Panc1 (cell line): ENCODE measurements at regions not wholly inside any gene's neighbourhood (a gene's known extent, or its start where the extent isn't known, plus 50 kb on each side); places are given as distances from the start of the nearest gene placed in this dataset.

Experiments
- ATAC-seq: fragments of 200-7000 bp; cut with Tn5 transposase; 2 replicates; pipeline ENCODE4 v1.9.1; 2020; ENCODE audit warnings: mild to moderate bottlenecking, moderate library complexity
- BruUV-seq: library from RNA; stranded (reverse); fragments of 400-500 nt; replicated peaks from 2 replicates; lab custom pipeline; 2021; lab: Mats Ljungman, UMichigan
- CTCF ChIA-PET: fragments of 300-600 bp; sonication (Branson Sonifier 250); formaldehyde crosslinking; loops from one replicate; lab custom pipeline; 2022; ENCODE audit warnings: antibody characterized with exemption; lab: Charles Lee
- POLR2A ChIA-PET: fragments of 300-600 bp; sonication (Branson Sonifier 250); formaldehyde crosslinking; loops from one replicate; lab custom pipeline; 2022; ENCODE audit warnings: antibody characterized with exemption; lab: Charles Lee
- DNase-seq: peaks from one replicate; pipeline ENCODE4 v3.0.0-alpha.2; 2010; ENCODE audit warnings: low read depth, low spot score
- H3K27ac ChIP-seq: 2 replicates; pipeline ENCODE4 v1.5.1; 2011; ENCODE audit warnings: mild to moderate bottlenecking, low read length, inconsistent platforms
- H3K27me3 ChIP-seq: fragments of 200-500 bp; sonication (Bioruptor generic); 2 replicates; pipeline ENCODE4 v1.6.0; 2014; ENCODE audit warnings: low read length, inconsistent platforms; ENCODE audit not compliant: control insufficient read depth, insufficient read depth
- H3K36me3 ChIP-seq: fragments of 200-500 bp; sonication (Bioruptor generic); 2 replicates; pipeline ENCODE4 v1.5.1; 2014; ENCODE audit warnings: inconsistent platforms, mild to moderate bottlenecking, low read length, moderate library complexity; ENCODE audit not compliant: control insufficient read depth, insufficient read depth
- H3K4me1 ChIP-seq: 2 replicates; pipeline ENCODE4 v1.5.1; 2011; ENCODE audit warnings: inconsistent platforms, mild to moderate bottlenecking, low read length, moderate library complexity; ENCODE audit not compliant: control insufficient read depth, insufficient read depth
- H3K4me3 ChIP-seq, 2 experiments: 2 replicates each; pipeline ENCODE4 v1.5.1; 2011 to 2012; ENCODE audit warnings: low read depth in 2 of 2, low read length in 2 of 2, mild to moderate bottlenecking in 2 of 2, inconsistent platforms in 1 of 2, moderate library complexity in 1 of 2
- H3K9me3 ChIP-seq: fragments of 200-500 bp; sonication (Bioruptor generic); 2 replicates; pipeline ENCODE4 v1.5.1; 2014; ENCODE audit warnings: low read depth, mild to moderate bottlenecking, inconsistent platforms, low read length, moderate library complexity; ENCODE audit not compliant: control insufficient read depth, insufficient read depth
- POLR2AphosphoS5 ChIP-seq: IDR thresholded peaks from 2 replicates; pipeline ENCODE4 v1.6.1; 2012; ENCODE audit warnings: mild to moderate bottlenecking, low read depth, low read length, moderate library complexity
- REST ChIP-seq, 2 experiments: IDR thresholded peaks; 2 replicates each; pipeline ENCODE4 v1.6.1; 2011 to 2012; ENCODE audit warnings: low read depth in 2 of 2, control low read depth in 1 of 2, low read length in 1 of 2, mild to moderate bottlenecking in 1 of 2, moderate library complexity in 1 of 2; ENCODE audit not compliant: insufficient read depth in 1 of 2
- SIN3A ChIP-seq: IDR thresholded peaks from 2 replicates; pipeline ENCODE4 v1.6.1; 2012; ENCODE audit warnings: low read depth, mild to moderate bottlenecking, low read length, moderate library complexity, borderline replicate concordance; ENCODE audit not compliant: insufficient read depth
- TCF7L2 ChIP-seq: IDR thresholded peaks from 2 replicates; pipeline ENCODE4 v1.6.1; 2011; ENCODE audit warnings: mild to moderate bottlenecking, low read depth, low read length, inconsistent platforms
- in situ Hi-C: cut with HindIII; loops from 2 replicates; pipeline ENCODE4 v1.10.0; 2016; ENCODE audit warnings: low sequenced_read_pairs, low pct_unique_long_range_greater_than_20kb
- intact Hi-C: fragments of 100-400 bp; cut with micrococcal nuclease; formaldehyde crosslinking; loops from one replicate; pipeline ENCODE4 v1.10.0; 2022; ENCODE audit not compliant: unreplicated experiment
- TF ChIP-seq, protein P1 (sequence below): fragments of 450-650 bp; IDR thresholded peaks from 2 replicates; pipeline ENCODE4 v1.5.1; 2017; ENCODE audit warnings: mild to moderate bottlenecking

- H3K27ac ChIP-seq, result no peak overlapping the region
- H3K4me3 ChIP-seq, result no peak overlapping the region
- DNase-seq (no peak), ATAC-seq (no peak)
- TF ChIP-seq, protein P1, sequence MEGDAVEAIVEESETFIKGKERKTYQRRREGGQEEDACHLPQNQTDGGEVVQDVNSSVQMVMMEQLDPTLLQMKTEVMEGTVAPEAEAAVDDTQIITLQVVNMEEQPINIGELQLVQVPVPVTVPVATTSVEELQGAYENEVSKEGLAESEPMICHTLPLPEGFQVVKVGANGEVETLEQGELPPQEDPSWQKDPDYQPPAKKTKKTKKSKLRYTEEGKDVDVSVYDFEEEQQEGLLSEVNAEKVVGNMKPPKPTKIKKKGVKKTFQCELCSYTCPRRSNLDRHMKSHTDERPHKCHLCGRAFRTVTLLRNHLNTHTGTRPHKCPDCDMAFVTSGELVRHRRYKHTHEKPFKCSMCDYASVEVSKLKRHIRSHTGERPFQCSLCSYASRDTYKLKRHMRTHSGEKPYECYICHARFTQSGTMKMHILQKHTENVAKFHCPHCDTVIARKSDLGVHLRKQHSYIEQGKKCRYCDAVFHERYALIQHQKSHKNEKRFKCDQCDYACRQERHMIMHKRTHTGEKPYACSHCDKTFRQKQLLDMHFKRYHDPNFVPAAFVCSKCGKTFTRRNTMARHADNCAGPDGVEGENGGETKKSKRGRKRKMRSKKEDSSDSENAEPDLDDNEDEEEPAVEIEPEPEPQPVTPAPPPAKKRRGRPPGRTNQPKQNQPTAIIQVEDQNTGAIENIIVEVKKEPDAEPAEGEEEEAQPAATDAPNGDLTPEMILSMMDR, result no peak
- TF ChIP-seq POLR2AphosphoS5 (no peak), TCF7L2 (no peak), REST (IDR thresholded peaks at IDR 0.05; ENCODE audit: insufficient read depth in 1 of 2, low read depth in 2 of 2, low read length in 1 of 2) (no peak), SIN3A (no peak)
- no peaks in the 10 kb centered on the region for H3K36me3 ChIP-seq
- in situ Hi-C loops, result no loop called here
- BruUV-seq, result no TSS peak
- POLR2A ChIA-PET, result no interaction called here
- CTCF ChIA-PET, result no interaction called here
- no peaks in the 10 kb centered on the region for H3K27me3 ChIP-seq
- H3K9me3 ChIP-seq, result no peaks in the 10 kb centered on the region
- no peaks in the 10 kb centered on the region for H3K4me1 ChIP-seq
- intact Hi-C loops, result no loop called here
Observed at GRCh38 chr18:43531438-43531837, 254.1 kb upstream of the SYT4 start.

- in situ Hi-C loops, result no loop called here
- Histone ChIP-seq H3K27ac (no peak overlapping the region), H3K9me3 (no peaks in the 10 kb centered on the region), H3K27me3 (no peaks in the 10 kb centered on the region), H3K36me3 (no peaks in the 10 kb centered on the region), H3K4me1 (no peaks in the 10 kb centered on the region), H3K4me3 (no peak overlapping the region)
- DNase-seq (no peak), ATAC-seq (no peak)
- TF ChIP-seq POLR2AphosphoS5 (no peak), TCF7L2 (no peak), REST (IDR thresholded peaks at IDR 0.05; ENCODE audit: insufficient read depth in 1 of 2, low read depth in 2 of 2, low read length in 1 of 2) (no peak), SIN3A (no peak)
- TF ChIP-seq, protein P1, result no peak
- no TSS peak for BruUV-seq
- intact Hi-C loops, result no loop called here
- CTCF ChIA-PET, result no interaction called here
- POLR2A ChIA-PET, result no interaction called here
Observed at GRCh38 chr18:43533371-43533770, 256.1 kb upstream of the SYT4 start.
